ENCODE measurements at regions not wholly inside any gene's neighbourhood (a gene's known extent, or its start where the extent isn't known, plus 50 kb on each side); places are given as distances from the start of the nearest gene placed in this dataset.

DNA sequence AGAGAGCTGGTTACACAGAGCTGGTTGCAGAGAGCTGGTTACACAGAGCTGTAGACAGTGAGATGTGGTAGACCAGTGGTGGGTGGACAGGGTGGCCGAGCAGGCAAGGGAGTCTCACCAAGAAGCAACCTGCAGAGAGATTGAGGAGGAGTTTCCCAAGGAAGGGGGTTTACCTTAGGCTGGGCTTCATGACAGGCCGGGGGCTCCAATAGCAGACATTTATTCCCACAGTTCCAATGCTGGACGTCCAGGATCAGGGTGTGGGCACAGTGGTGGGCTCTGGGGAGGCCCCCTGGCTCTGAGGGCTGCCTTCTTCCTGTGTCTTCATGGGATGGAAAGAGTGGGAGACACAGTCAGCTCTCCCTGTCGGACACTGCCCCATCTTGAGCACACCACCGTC lies 386.9 kb upstream of the IRX4 start:
- no peaks in the 10 kb centered on the region for H3K9me2 ChIP-seq (replicated peaks; ENCODE audit: control insufficient read depth, low read length)
- no peaks in the 10 kb centered on the region for H3K36me3 ChIP-seq (ENCODE audit: control insufficient read depth, low read length)
- no peaks in the 10 kb centered on the region for H3K79me2 ChIP-seq (ENCODE audit: control insufficient read depth, low read length)
- no peaks in the 10 kb centered on the region for H3K4me1 ChIP-seq (ENCODE audit: control insufficient read depth, low read length)
- H3K27me3 ChIP-seq (ENCODE audit: control insufficient read depth, low read length), result no peaks in the 10 kb centered on the region
- no peak overlapping the region for H3K4me3 ChIP-seq (ENCODE audit: low read length)
- no peaks in the 10 kb centered on the region for H3K9me3 ChIP-seq (ENCODE audit: control insufficient read depth, insufficient read depth, low read length)
- H3F3A ChIP-seq (ENCODE audit: control insufficient read depth, insufficient read depth), result no peaks in the 10 kb centered on the region
- TF ChIP-seq EZH2phosphoT487 (IDR thresholded peaks at IDR 0.05; ENCODE audit: borderline replicate concordance, low read length) (no peak), CTCF (IDR thresholded peaks at IDR 0.05; ENCODE audit: low read depth, low read length, poor library complexity, severe bottlenecking) (no peak)
- no peak overlapping the region for H3K4me2 ChIP-seq (ENCODE audit: low read length)
- H3K27ac ChIP-seq (ENCODE audit: low read depth, low read length), result no peak overlapping the region
- H4K20me1 ChIP-seq (ENCODE audit: control insufficient read depth, insufficient read depth, low read depth, low read length), result no peaks in the 10 kb centered on the region

- Histone ChIP-seq H3K4me3 (ENCODE audit: low read length) (no peak overlapping the region), H3K27ac (ENCODE audit: low read depth, low read length) (no peak overlapping the region), H3F3A (ENCODE audit: control insufficient read depth, insufficient read depth) (no peaks in the 10 kb centered on the region), H3K9me3 (ENCODE audit: control insufficient read depth, insufficient read depth, low read length) (no peaks in the 10 kb centered on the region), H3K4me1 (ENCODE audit: control insufficient read depth, low read length) (no peaks in the 10 kb centered on the region), H3K36me3 (ENCODE audit: control insufficient read depth, low read length) (no peaks in the 10 kb centered on the region), H3K9me2 (replicated peaks; ENCODE audit: control insufficient read depth, low read length) (no peaks in the 10 kb centered on the region), H3K4me2 (ENCODE audit: low read length) (no peak overlapping the region), H3K79me2 (ENCODE audit: control insufficient read depth, low read length) (no peaks in the 10 kb centered on the region), H3K27me3 (ENCODE audit: control insufficient read depth, low read length) (no peaks in the 10 kb centered on the region), H4K20me1 (ENCODE audit: control insufficient read depth, insufficient read depth, low read depth, low read length) (no peaks in the 10 kb centered on the region)
- TF ChIP-seq CTCF (IDR thresholded peaks at IDR 0.05; ENCODE audit: low read depth, low read length, poor library complexity, severe bottlenecking) (no peak), EZH2phosphoT487 (IDR thresholded peaks at IDR 0.05; ENCODE audit: borderline replicate concordance, low read length) (no peak)
Observed at GRCh38 chr5:2267991-2268390, 385.3 kb upstream of the IRX4 start.

GRCh38 chr5:2266641-2267240 lies 384.0 kb upstream of the IRX4 start:
- H3K27ac ChIP-seq (ENCODE audit: low read depth, low read length), result no peak overlapping the region
- H3K9me3 ChIP-seq (ENCODE audit: control insufficient read depth, insufficient read depth, low read length), result no peaks in the 10 kb centered on the region
- H3K79me2 ChIP-seq (ENCODE audit: control insufficient read depth, low read length), result no peaks in the 10 kb centered on the region
- no peaks in the 10 kb centered on the region for H3F3A ChIP-seq (ENCODE audit: control insufficient read depth, insufficient read depth)
- no peaks in the 10 kb centered on the region for H3K9me2 ChIP-seq (replicated peaks; ENCODE audit: control insufficient read depth, low read length)
- H3K4me3 ChIP-seq (ENCODE audit: low read length), result no peak overlapping the region
- no peaks in the 10 kb centered on the region for H3K36me3 ChIP-seq (ENCODE audit: control insufficient read depth, low read length)
- no peak overlapping the region for H3K4me2 ChIP-seq (ENCODE audit: low read length)
- TF ChIP-seq EZH2phosphoT487 (IDR thresholded peaks at IDR 0.05; ENCODE audit: borderline replicate concordance, low read length) (no peak), CTCF (IDR thresholded peaks at IDR 0.05; ENCODE audit: low read depth, low read length, poor library complexity, severe bottlenecking) (no peak)
- H3K4me1 ChIP-seq (ENCODE audit: control insufficient read depth, low read length), result no peaks in the 10 kb centered on the region
- no peaks in the 10 kb centered on the region for H3K27me3 ChIP-seq (ENCODE audit: control insufficient read depth, low read length)
- H4K20me1 ChIP-seq (ENCODE audit: control insufficient read depth, insufficient read depth, low read depth, low read length), result no peaks in the 10 kb centered on the region

All from DOHH2 (cell line).